H1 (cell line): ENCODE measurements at regions not wholly inside any gene's neighbourhood (a gene's known extent, or its start where the extent isn't known, plus 50 kb on each side); places are given as distances from the start of the nearest gene placed in this dataset.

Experiments used
- CTCF ChIA-PET: fragments of 300-600 bp; sonication (Branson Sonifier 250); formaldehyde crosslinking; loops from one replicate; lab custom pipeline; 2021; ENCODE audit not compliant: partially characterized antibody; lab: Charles Lee
- POLR2A ChIA-PET: fragments of 300-600 bp; sonication (Branson Sonifier 250); formaldehyde crosslinking; loops from one replicate; lab custom pipeline; 2021; ENCODE audit warnings: inconsistent platforms; ENCODE audit not compliant: partially characterized antibody; lab: Charles Lee
- DNase-seq, 2 experiments: peaks; one replicate each; pipeline versions ENCODE4 v3.0.0 to v3.0.0-alpha.2; 2010 to 2022; ENCODE audit warnings: low spot score in 2 of 2, low read depth in 1 of 2, mixed read lengths in 1 of 2
- FAIRE-seq: peaks from 2 replicates; lab custom pipeline; 2011; peaks lifted over from hg19 to GRCh38; lab: Jason Lieb, UNC
- H2AFZ ChIP-seq: 2 replicates; pipeline ENCODE4 v1.8.1; 2012; ENCODE audit warnings: low read length, inconsistent platforms
- H2AK5ac ChIP-seq: 2 replicates; pipeline ENCODE4 v1.6.1; 2013; ENCODE audit warnings: low read depth, low read length
- H2BK120ac ChIP-seq: replicated peaks from 2 replicates; pipeline ENCODE3; 2013; ENCODE audit warnings: low read depth, low read length, inconsistent platforms
- H2BK12ac ChIP-seq: 2 replicates; pipeline ENCODE4 v1.6.1; 2013; ENCODE audit warnings: low read depth, low read length
- H2BK15ac ChIP-seq: 2 replicates; pipeline ENCODE4 v1.6.1; 2013; ENCODE audit warnings: low read length
- H2BK20ac ChIP-seq: 2 replicates; pipeline ENCODE4 v1.6.1; 2013; ENCODE audit warnings: low read length
- H2BK5ac ChIP-seq: 2 replicates; pipeline ENCODE4 v1.6.1; 2013; ENCODE audit warnings: low read depth, low read length
- H3K14ac ChIP-seq: 2 replicates; pipeline ENCODE4 v1.6.1; 2013; ENCODE audit warnings: inconsistent platforms; ENCODE audit not compliant: insufficient read length
- H3K18ac ChIP-seq: 2 replicates; pipeline ENCODE4 v1.6.1; 2013; ENCODE audit warnings: low read length; ENCODE audit errors: extremely low read depth
- H3K23ac ChIP-seq: 2 replicates; pipeline ENCODE4 v1.6.1; 2013; ENCODE audit warnings: inconsistent platforms; ENCODE audit not compliant: insufficient read length
- H3K23me2 ChIP-seq: 2 replicates; pipeline ENCODE4 v1.6.1; 2013; ENCODE audit warnings: low read depth, low read length
- H3K27ac ChIP-seq: 2 replicates; pipeline ENCODE4 v1.6.1; 2011; ENCODE audit warnings: low read depth, low read length, inconsistent platforms
- H3K27me3 ChIP-seq, 4 experiments: replicated peaks in 1 of 4; 1 replicate in 1 of 4; 2 replicates in 3 of 4; pipeline versions ENCODE4 v1.6.1 to v1.8.1; 2011 to 2013; ENCODE audit warnings: low read length in 3 of 4, mild to moderate bottlenecking in 3 of 4, inconsistent platforms in 2 of 4, mixed read lengths in 2 of 4, moderate library complexity in 1 of 4; ENCODE audit not compliant: control insufficient read depth in 3 of 4, insufficient read depth in 3 of 4; ENCODE audit errors: extremely low read depth in 1 of 4
- H3K36me3 ChIP-seq, 4 experiments: 2 replicates each; pipeline versions ENCODE4 v1.6.1 to v1.8.1; 2011 to 2013; ENCODE audit warnings: mild to moderate bottlenecking in 4 of 4, low read length in 3 of 4, moderate library complexity in 2 of 4, control low read depth in 1 of 4, inconsistent platforms in 1 of 4; ENCODE audit not compliant: insufficient read depth in 4 of 4, control insufficient read depth in 2 of 4
- H3K4ac ChIP-seq: replicated peaks from 2 replicates; pipeline ENCODE3; 2013; ENCODE audit warnings: low read length, low read depth, mixed read lengths, inconsistent platforms; ENCODE audit not compliant: insufficient read length
- H3K4me1 ChIP-seq, 4 experiments: replicated peaks in 1 of 4; 1 replicate in 1 of 4; 2 replicates in 3 of 4; pipeline versions ENCODE4 v1.6.1 to v1.8.1; 2011 to 2013; ENCODE audit warnings: low read length in 3 of 4, inconsistent platforms in 2 of 4, mixed read lengths in 1 of 4; ENCODE audit not compliant: insufficient read depth in 4 of 4, control insufficient read depth in 3 of 4
- H3K4me2 ChIP-seq, 2 experiments: 2 replicates each; pipeline versions ENCODE4 v1.6.1 to v1.8.1; 2011 to 2013; ENCODE audit warnings: low read depth in 2 of 2, low read length in 2 of 2, control low read depth in 1 of 2, inconsistent platforms in 1 of 2, mild to moderate bottlenecking in 1 of 2; ENCODE audit not compliant: insufficient read depth in 1 of 2
- H3K4me3 ChIP-seq, 4 experiments: fragments of 200-600, 300-600 bp in 1 of 4; sonication (generic), shearing (Covaris generic), sonication (Bioruptor Twin) in 1 of 4; 2 replicates each; pipeline versions ENCODE4 v1.5.1 to v1.8.1; 2011 to 2016; ENCODE audit warnings: low read length in 4 of 4, low read depth in 3 of 4, control low read depth in 2 of 4, inconsistent platforms in 2 of 4, mild to moderate bottlenecking in 2 of 4, mixed read lengths in 1 of 4, moderate library complexity in 1 of 4; ENCODE audit not compliant: insufficient read depth in 2 of 4; ENCODE audit errors: extremely low read depth in 1 of 4
- H3K56ac ChIP-seq: replicated peaks from 2 replicates; pipeline ENCODE3; 2013; ENCODE audit warnings: low read depth, mild to moderate bottlenecking, mixed read lengths, low read length, inconsistent platforms; ENCODE audit not compliant: insufficient read length
- H3K79me1 ChIP-seq: 2 replicates; pipeline ENCODE4 v1.6.1; 2013; ENCODE audit warnings: low read depth, low read length, control low read depth
- H3K79me2 ChIP-seq, 2 experiments: 2 replicates each; pipeline versions ENCODE4 v1.6.1 to v1.8.1; 2012 to 2013; ENCODE audit warnings: low read length in 2 of 2, mild to moderate bottlenecking in 2 of 2, inconsistent platforms in 1 of 2; ENCODE audit not compliant: insufficient read depth in 2 of 2, control insufficient read depth in 1 of 2
- H3K9ac ChIP-seq, 4 experiments: replicated peaks in 1 of 4; 1 replicate in 1 of 4; 2 replicates in 3 of 4; pipeline versions ENCODE4 v1.6.1 to v1.8.1; 2011 to 2013; ENCODE audit warnings: low read depth in 3 of 4, low read length in 3 of 4, control low read depth in 2 of 4, mild to moderate bottlenecking in 2 of 4, moderate library complexity in 2 of 4, inconsistent platforms in 1 of 4; ENCODE audit errors: extremely low read depth in 1 of 4
- H3K9me3 ChIP-seq, 2 experiments: 2 replicates each; pipeline versions ENCODE4 v1.6.1 to v1.8.1; 2012 to 2013; ENCODE audit warnings: mild to moderate bottlenecking in 2 of 2, moderate library complexity in 2 of 2, control low read depth in 1 of 2, inconsistent platforms in 1 of 2, low read depth in 1 of 2, low read length in 1 of 2, mixed read lengths in 1 of 2; ENCODE audit not compliant: insufficient read depth in 2 of 2
- H4K20me1 ChIP-seq, 2 experiments: replicated peaks in 1 of 2; 2 replicates each; pipeline versions ENCODE3 to v1.8.1; 2011 to 2013; ENCODE audit warnings: inconsistent platforms in 2 of 2, low read length in 2 of 2, mild to moderate bottlenecking in 1 of 2; ENCODE audit not compliant: insufficient read depth in 2 of 2, control insufficient read depth in 1 of 2
- H4K5ac ChIP-seq: 2 replicates; pipeline ENCODE4 v1.6.1; 2013; ENCODE audit warnings: low read length, low read depth, mixed read lengths, inconsistent platforms; ENCODE audit not compliant: insufficient read length
- H4K8ac ChIP-seq: 2 replicates; pipeline ENCODE4 v1.8.0; 2013; ENCODE audit warnings: mild to moderate bottlenecking, moderate library complexity, low read length, inconsistent platforms; ENCODE audit not compliant: insufficient read depth; ENCODE audit errors: extremely low read depth
- H4K91ac ChIP-seq: replicated peaks from 2 replicates; pipeline ENCODE3; 2013; ENCODE audit warnings: low read length, mixed read lengths, inconsistent platforms; ENCODE audit not compliant: insufficient read length
- CBX5 ChIP-seq: fragments of 300-800, 300-1000 bp; sonication (generic); IDR thresholded peaks from 2 replicates; pipeline ENCODE4 v1.7.1; 2016; ENCODE audit warnings: antibody characterized with exemption, low read length, low read depth
- CREB1 ChIP-seq: IDR thresholded peaks from 2 replicates; pipeline ENCODE4 v1.6.1; 2012; ENCODE audit warnings: inconsistent platforms
- EP300 ChIP-seq, 2 experiments: IDR thresholded peaks; 1 replicate in 1 of 2; 2 replicates in 1 of 2; pipeline ENCODE4 v1.6.1; 2011 to 2012; ENCODE audit warnings: low read depth in 2 of 2, low read length in 2 of 2, mild to moderate bottlenecking in 2 of 2, borderline replicate concordance in 1 of 2, inconsistent platforms in 1 of 2, moderate library complexity in 1 of 2
- POU5F1 ChIP-seq: IDR thresholded peaks from 2 replicates; pipeline ENCODE4 v1.6.1; 2011; ENCODE audit warnings: low read depth, mild to moderate bottlenecking, low read length, moderate library complexity
- WGBS, 2 experiments: shearing (Covaris generic) in 1 of 2; methylation state at CpG; one replicate each; pipeline versions ENCODE4 v1.1.6 to v1.1.7; 2013 to 2015; ENCODE audit warnings: low lambda C conversion rate in 2 of 2, mixed read lengths in 2 of 2, inconsistent platforms in 1 of 2, low coverage in 1 of 2, missing lambda C conversion rate in 1 of 2; ENCODE audit not compliant: insufficient replicate concordance in 2 of 2, insufficient coverage in 1 of 2, insufficient read length in 1 of 2; ENCODE audit errors: extremely low coverage in 1 of 2, missing lambda C conversion rate in 1 of 2; 5-methylcytosine and 5-hydroxymethylcytosine counted together

GRCh38 chr3:34239287-34239686, 440.9 kb downstream of the PDCD6IP start:
- H3K23me2 ChIP-seq: no peaks in the 10 kb centered on the region
- H3K79me1 ChIP-seq: no peaks in the 10 kb centered on the region
- H3K79me2 ChIP-seq: no peaks in the 10 kb centered on the region
- H3K4me1 ChIP-seq: no peaks in the 10 kb centered on the region
- no peak overlapping the region for H4K91ac ChIP-seq
- no peak overlapping the region for H3K56ac ChIP-seq
- H3K27me3 ChIP-seq: no peaks in the 10 kb centered on the region
- no peak overlapping the region for H3K27ac ChIP-seq
- no peak overlapping the region for H3K4me2 ChIP-seq
- POLR2A ChIA-PET: no interaction called here
- no peak overlapping the region for H4K8ac ChIP-seq
- CTCF ChIA-PET: interaction anchor here (0.8 to 1.3 kb wide), 3 partner anchors 16 to 325 kb away, joined by 3 read pairs; no protein-coding TSS in a partner anchor
- no peak overlapping the region for H3K18ac ChIP-seq
- H3K14ac ChIP-seq: no peak overlapping the region
- H3K23ac ChIP-seq: no peak overlapping the region
- H3K36me3 ChIP-seq: no peaks in the 10 kb centered on the region
- H4K20me1 ChIP-seq: no peaks in the 10 kb centered on the region
- no peak overlapping the region for H3K9ac ChIP-seq
- no peak overlapping the region for H2BK5ac ChIP-seq
- WGBS, 2 experiments: 87% methylated on average over 4 of the region's 4 CpGs; no CpG with 5 or more reads in 1 of the 2 experiments
- no peak overlapping the region for H2BK20ac ChIP-seq
- no peak overlapping the region for H2BK15ac ChIP-seq
- H4K5ac ChIP-seq: no peak overlapping the region
- no peak overlapping the region for H2BK120ac ChIP-seq
- H2BK12ac ChIP-seq: no peak overlapping the region
- DNase-seq (no peak), FAIRE-seq (no peak)
- no peak overlapping the region for H3K4me3 ChIP-seq
- H2AFZ ChIP-seq: no peak overlapping the region
- no peaks in the 10 kb centered on the region for H3K9me3 ChIP-seq
- H2AK5ac ChIP-seq: no peak overlapping the region
- H3K4ac ChIP-seq: no peak overlapping the region
- no peak for TF ChIP-seq EP300 (IDR thresholded peaks at IDR 0.05; ENCODE audit: borderline replicate concordance in 1 of 2, low read depth in 2 of 2, low read length in 2 of 2)
- no peak for TF ChIP-seq CBX5
- TF ChIP-seq CREB1: no peak
- no peak for TF ChIP-seq POU5F1
